Adipocyte (in vitro differentiated cells): ENCODE measurements at regions not wholly inside any gene's neighbourhood (a gene's known extent, or its start where the extent isn't known, plus 50 kb on each side); places are given as distances from the start of the nearest gene placed in this dataset.

ENCODE experiments used
- DNase-seq: peaks from one replicate; pipeline ENCODE4 v3.0.0-alpha.2; 2015; ENCODE audit warnings: low read depth
- H3K27me3 ChIP-seq: replicated peaks from 2 replicates; pipeline ENCODE4 v1.7.0; 2013; ENCODE audit warnings: mild to moderate bottlenecking, low read length, moderate library complexity; ENCODE audit not compliant: control insufficient read depth, insufficient read depth
- H3K36me3 ChIP-seq: 2 replicates; pipeline ENCODE4 v1.7.0; 2013; ENCODE audit warnings: low read length, mild to moderate bottlenecking, moderate library complexity; ENCODE audit not compliant: control insufficient read depth, insufficient read depth, severe bottlenecking
- H3K4me1 ChIP-seq: 2 replicates; pipeline ENCODE4 v1.7.0; 2013; ENCODE audit warnings: mild to moderate bottlenecking, low read length, moderate library complexity; ENCODE audit not compliant: control insufficient read depth, insufficient read depth
- H3K4me3 ChIP-seq: 2 replicates; pipeline ENCODE4 v1.7.0; 2013; ENCODE audit warnings: mild to moderate bottlenecking, low read length, moderate library complexity
- H3K9ac ChIP-seq: 2 replicates; pipeline ENCODE4 v1.7.0; 2013; ENCODE audit warnings: mild to moderate bottlenecking, low read length, moderate library complexity
- H3K9me3 ChIP-seq: 2 replicates; pipeline ENCODE4 v1.7.0; 2013; ENCODE audit warnings: mild to moderate bottlenecking, low read length, moderate library complexity; ENCODE audit not compliant: control insufficient read depth

DNA sequence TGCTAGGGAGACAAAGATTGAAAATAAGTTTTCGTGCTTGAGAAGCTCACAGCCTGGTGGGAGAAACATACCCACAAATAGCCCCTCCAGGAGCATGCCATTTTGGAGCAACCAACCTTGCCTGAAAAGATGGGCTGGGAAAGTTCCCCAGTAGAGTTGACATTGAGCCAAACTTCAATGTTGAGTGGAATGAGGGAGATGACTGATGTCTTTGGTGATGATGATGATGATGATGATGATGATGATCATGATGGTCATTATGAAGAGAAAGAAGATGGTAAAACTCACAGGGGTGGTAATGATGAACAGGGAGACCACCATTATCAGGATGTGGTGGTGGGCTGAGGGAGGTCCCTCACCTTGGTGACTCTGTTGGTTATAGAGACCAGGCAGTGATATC is 50.1 kb upstream of the ADRA1D start:
- Histone ChIP-seq H3K27me3 (peaks cover 15% of the 10 kb centered on the region), H3K36me3 (no peaks in the 10 kb centered on the region), H3K4me1 (peaks cover 12% of the 10 kb centered on the region), H3K4me3 (no peak overlapping the region), H3K9ac (no peak overlapping the region), H3K9me3 (no peaks in the 10 kb centered on the region)
- no peak for DNase-seq
